SK-N-SH treated with all-trans-retinoic acid at 6 μM for 48 hours (cell line): ENCODE measurements at regions not wholly inside any gene's neighbourhood (a gene's known extent, or its start where the extent isn't known, plus 50 kb on each side); places are given as distances from the start of the nearest gene placed in this dataset.

ENCODE experiments used
- ATAC-seq: fragments of 200-7000 bp; cut with Tn5 transposase; 3 replicates; pipeline ENCODE4 v1.9.1; 2020; ENCODE audit warnings: mild to moderate bottlenecking, moderate library complexity
- ARNTL ChIP-seq: fragments of 450-650 bp; formaldehyde crosslinking; IDR thresholded peaks from 2 replicates; pipeline ENCODE4 v1.5.0; 2020; ENCODE audit warnings: low read depth, mild to moderate bottlenecking, moderate library complexity, borderline replicate concordance
- CSDC2 ChIP-seq: fragments of 250-450 bp; sonication (Bioruptor Pico); IDR thresholded peaks from 2 replicates; pipeline ENCODE4 v1.5.0; 2020; ENCODE audit warnings: mild to moderate bottlenecking, moderate library complexity
- ESRRG ChIP-seq: fragments of 250-450 bp; sonication (Bioruptor Pico); IDR thresholded peaks from 2 replicates; pipeline ENCODE4 v1.6.1; 2021; ENCODE audit warnings: mild to moderate bottlenecking
- GLIS3 ChIP-seq: fragments of 250-450 bp; sonication (Bioruptor Pico); IDR thresholded peaks from 2 replicates; pipeline ENCODE4 v1.5.0; 2020; ENCODE audit warnings: mild to moderate bottlenecking, moderate library complexity
- ISL1 ChIP-seq: fragments of 250-450 bp; sonication (Bioruptor Pico); IDR thresholded peaks from 2 replicates; pipeline ENCODE4 v2.1.2; 2022; ENCODE audit warnings: mild to moderate bottlenecking, moderate library complexity
- OSR1 ChIP-seq: fragments of 250-450 bp; sonication (Bioruptor Pico); IDR thresholded peaks from 2 replicates; pipeline ENCODE4 v1.8.0; 2022; ENCODE audit warnings: moderate library complexity, mild to moderate bottlenecking, inconsistent platforms
- PPARA ChIP-seq: fragments of 250-450 bp; sonication (Bioruptor Pico); IDR thresholded peaks from 2 replicates; pipeline ENCODE4 v1.5.0; 2020; ENCODE audit warnings: mild to moderate bottlenecking, borderline replicate concordance
- RARB ChIP-seq: fragments of 250-450 bp; sonication (Bioruptor Pico); IDR thresholded peaks from 2 replicates; pipeline ENCODE4 v1.8.0; 2021; ENCODE audit warnings: mild to moderate bottlenecking, moderate library complexity
- SNAI2 ChIP-seq: fragments of 250-450 bp; sonication (Bioruptor Pico); IDR thresholded peaks from 2 replicates; pipeline ENCODE4 v1.5.0; 2020; ENCODE audit warnings: mild to moderate bottlenecking, moderate library complexity
- TCF4 ChIP-seq: fragments of 250-450 bp; sonication (Bioruptor Pico); IDR thresholded peaks from 2 replicates; pipeline ENCODE4 v1.8.0; 2021; ENCODE audit warnings: mild to moderate bottlenecking, moderate library complexity, borderline replicate concordance
- TOX ChIP-seq: fragments of 250-450 bp; sonication (Bioruptor Pico); IDR thresholded peaks from 2 replicates; pipeline ENCODE4 v1.8.0; 2021; ENCODE audit warnings: mild to moderate bottlenecking, moderate library complexity, borderline replicate concordance
- ZC3H10 ChIP-seq: fragments of 250-450 bp; sonication (Bioruptor Pico); IDR thresholded peaks from 2 replicates; pipeline ENCODE4 v1.5.1; 2021; ENCODE audit warnings: mild to moderate bottlenecking, moderate library complexity
- ZFP3 ChIP-seq: fragments of 250-450 bp; sonication (Bioruptor Pico); IDR thresholded peaks from 2 replicates; pipeline ENCODE4 v1.5.0; 2020; ENCODE audit warnings: mild to moderate bottlenecking, moderate library complexity
- ZFP30 ChIP-seq: fragments of 450-650 bp; formaldehyde crosslinking; IDR thresholded peaks from 2 replicates; pipeline ENCODE4 v1.5.0; 2022; ENCODE audit warnings: mild to moderate bottlenecking, moderate library complexity
- ZNF565 ChIP-seq: fragments of 450-650 bp; formaldehyde crosslinking; conservative IDR thresholded peaks from 2 replicates; pipeline ENCODE4 v1.5.0; 2020; ENCODE audit warnings: low read depth, mild to moderate bottlenecking, moderate library complexity
- ZNF70 ChIP-seq: fragments of 450-650 bp; formaldehyde crosslinking; IDR thresholded peaks from 2 replicates; pipeline ENCODE4 v1.5.0; 2020; ENCODE audit warnings: mild to moderate bottlenecking, moderate library complexity
- ZNF8 ChIP-seq: fragments of 450-650 bp; formaldehyde crosslinking; IDR thresholded peaks from 2 replicates; pipeline ENCODE4 v1.5.0; 2020; ENCODE audit warnings: mild to moderate bottlenecking, moderate library complexity
- TF ChIP-seq, protein P1 (sequence below): fragments of 250-450 bp; sonication (Bioruptor Pico); IDR thresholded peaks from 2 replicates; pipeline ENCODE4 v1.8.0; 2020; ENCODE audit warnings: mild to moderate bottlenecking, moderate library complexity, borderline replicate concordance
- TF ChIP-seq, protein P2 (sequence below): fragments of 250-450 bp; sonication (Bioruptor Pico); IDR thresholded peaks from 2 replicates; pipeline ENCODE4 v1.8.0; 2021; ENCODE audit warnings: low read depth, mild to moderate bottlenecking, moderate library complexity, borderline replicate concordance
- TF ChIP-seq, protein P3 (sequence below): fragments of 250-450 bp; sonication (Bioruptor Pico); IDR thresholded peaks from 2 replicates; pipeline ENCODE4 v1.5.0; 2020; ENCODE audit warnings: mild to moderate bottlenecking, moderate library complexity
- TF ChIP-seq, protein P4 (sequence below): fragments of 250-450 bp; sonication (Bioruptor Pico); IDR thresholded peaks from 2 replicates; pipeline ENCODE4 v1.5.1; 2021; ENCODE audit warnings: mild to moderate bottlenecking, moderate library complexity
- TF ChIP-seq, protein P5 (sequence below): fragments of 250-450 bp; sonication (Bioruptor Pico); IDR thresholded peaks from 2 replicates; pipeline ENCODE4 v1.5.1; 2020; ENCODE audit warnings: low read depth, mild to moderate bottlenecking, moderate library complexity

DNA sequence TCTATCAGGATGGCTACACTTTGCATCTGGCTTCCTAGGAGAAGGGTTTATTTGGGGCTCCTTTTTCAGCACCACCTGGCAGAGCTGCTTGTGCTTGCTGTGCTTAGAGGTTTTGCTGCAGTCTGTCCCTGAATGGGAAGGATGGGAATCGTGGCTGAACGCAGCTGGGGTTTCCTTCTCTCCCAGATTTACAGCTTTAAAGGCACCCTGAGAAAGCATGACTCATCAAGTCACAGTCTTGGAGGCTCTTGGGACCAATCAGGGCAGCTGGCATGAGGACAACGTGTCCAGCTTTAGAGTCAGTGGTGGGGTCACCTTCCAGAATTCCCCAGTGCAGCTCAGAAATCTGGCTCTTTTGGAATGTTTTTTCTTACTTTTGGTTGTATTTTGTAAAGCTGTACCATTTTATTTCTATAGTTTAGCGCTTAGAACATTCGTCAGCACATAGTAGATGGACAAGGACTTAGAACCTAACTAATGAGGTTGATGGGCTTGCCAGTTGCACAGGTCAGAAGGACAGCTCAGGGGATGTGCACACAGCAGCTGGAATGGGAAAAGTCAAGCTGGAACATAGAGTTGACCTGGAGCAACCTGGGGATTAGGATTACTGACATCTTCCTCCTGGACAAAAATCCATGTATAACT is 222.6 kb downstream of the PRDM2 start (continued):
- TF ChIP-seq, protein P1, sequence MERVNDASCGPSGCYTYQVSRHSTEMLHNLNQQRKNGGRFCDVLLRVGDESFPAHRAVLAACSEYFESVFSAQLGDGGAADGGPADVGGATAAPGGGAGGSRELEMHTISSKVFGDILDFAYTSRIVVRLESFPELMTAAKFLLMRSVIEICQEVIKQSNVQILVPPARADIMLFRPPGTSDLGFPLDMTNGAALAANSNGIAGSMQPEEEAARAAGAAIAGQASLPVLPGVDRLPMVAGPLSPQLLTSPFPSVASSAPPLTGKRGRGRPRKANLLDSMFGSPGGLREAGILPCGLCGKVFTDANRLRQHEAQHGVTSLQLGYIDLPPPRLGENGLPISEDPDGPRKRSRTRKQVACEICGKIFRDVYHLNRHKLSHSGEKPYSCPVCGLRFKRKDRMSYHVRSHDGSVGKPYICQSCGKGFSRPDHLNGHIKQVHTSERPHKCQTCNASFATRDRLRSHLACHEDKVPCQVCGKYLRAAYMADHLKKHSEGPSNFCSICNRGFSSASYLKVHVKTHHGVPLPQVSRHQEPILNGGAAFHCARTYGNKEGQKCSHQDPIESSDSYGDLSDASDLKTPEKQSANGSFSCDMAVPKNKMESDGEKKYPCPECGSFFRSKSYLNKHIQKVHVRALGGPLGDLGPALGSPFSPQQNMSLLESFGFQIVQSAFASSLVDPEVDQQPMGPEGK (CRISPR knock-in tag): no peak
- TF ChIP-seq ISL1: no peak
- no peak for TF ChIP-seq ZNF565 (CRISPR knock-in tag)
- TF ChIP-seq TCF4: no peak

DNA sequence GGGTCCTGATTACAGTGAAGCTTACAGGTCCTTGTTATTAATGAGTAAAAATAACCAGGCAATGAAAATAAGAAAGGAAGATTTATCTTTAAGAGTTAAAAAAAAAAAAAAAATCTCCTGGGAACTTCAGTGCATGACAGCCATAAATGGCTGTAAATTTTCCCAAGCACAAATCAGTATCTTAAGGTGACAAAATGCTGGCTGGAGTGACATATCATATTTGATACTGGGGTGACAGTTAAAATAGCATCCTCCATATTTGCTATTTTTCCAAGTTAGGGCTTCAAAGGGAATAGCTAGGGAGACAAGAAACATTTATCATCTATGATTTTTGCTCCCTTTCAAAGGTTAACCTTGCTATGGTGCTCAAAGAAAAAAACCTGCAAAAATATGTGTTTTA is 226.6 kb downstream of the PRDM2 start:
- TF ChIP-seq, protein P2, sequence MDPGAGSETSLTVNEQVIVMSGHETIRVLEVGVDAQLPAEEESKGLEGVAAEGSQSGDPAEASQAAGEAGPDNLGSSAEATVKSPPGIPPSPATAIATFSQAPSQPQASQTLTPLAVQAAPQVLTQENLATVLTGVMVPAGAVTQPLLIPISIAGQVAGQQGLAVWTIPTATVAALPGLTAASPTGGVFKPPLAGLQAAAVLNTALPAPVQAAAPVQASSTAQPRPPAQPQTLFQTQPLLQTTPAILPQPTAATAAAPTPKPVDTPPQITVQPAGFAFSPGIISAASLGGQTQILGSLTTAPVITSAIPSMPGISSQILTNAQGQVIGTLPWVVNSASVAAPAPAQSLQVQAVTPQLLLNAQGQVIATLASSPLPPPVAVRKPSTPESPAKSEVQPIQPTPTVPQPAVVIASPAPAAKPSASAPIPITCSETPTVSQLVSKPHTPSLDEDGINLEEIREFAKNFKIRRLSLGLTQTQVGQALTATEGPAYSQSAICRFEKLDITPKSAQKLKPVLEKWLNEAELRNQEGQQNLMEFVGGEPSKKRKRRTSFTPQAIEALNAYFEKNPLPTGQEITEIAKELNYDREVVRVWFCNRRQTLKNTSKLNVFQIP (CRISPR knock-in tag): no peak
- TF ChIP-seq ZNF565 (CRISPR knock-in tag) (no peak), ZNF70 (CRISPR knock-in tag) (no peak), TCF4 (no peak)
- TF ChIP-seq, protein P3, sequence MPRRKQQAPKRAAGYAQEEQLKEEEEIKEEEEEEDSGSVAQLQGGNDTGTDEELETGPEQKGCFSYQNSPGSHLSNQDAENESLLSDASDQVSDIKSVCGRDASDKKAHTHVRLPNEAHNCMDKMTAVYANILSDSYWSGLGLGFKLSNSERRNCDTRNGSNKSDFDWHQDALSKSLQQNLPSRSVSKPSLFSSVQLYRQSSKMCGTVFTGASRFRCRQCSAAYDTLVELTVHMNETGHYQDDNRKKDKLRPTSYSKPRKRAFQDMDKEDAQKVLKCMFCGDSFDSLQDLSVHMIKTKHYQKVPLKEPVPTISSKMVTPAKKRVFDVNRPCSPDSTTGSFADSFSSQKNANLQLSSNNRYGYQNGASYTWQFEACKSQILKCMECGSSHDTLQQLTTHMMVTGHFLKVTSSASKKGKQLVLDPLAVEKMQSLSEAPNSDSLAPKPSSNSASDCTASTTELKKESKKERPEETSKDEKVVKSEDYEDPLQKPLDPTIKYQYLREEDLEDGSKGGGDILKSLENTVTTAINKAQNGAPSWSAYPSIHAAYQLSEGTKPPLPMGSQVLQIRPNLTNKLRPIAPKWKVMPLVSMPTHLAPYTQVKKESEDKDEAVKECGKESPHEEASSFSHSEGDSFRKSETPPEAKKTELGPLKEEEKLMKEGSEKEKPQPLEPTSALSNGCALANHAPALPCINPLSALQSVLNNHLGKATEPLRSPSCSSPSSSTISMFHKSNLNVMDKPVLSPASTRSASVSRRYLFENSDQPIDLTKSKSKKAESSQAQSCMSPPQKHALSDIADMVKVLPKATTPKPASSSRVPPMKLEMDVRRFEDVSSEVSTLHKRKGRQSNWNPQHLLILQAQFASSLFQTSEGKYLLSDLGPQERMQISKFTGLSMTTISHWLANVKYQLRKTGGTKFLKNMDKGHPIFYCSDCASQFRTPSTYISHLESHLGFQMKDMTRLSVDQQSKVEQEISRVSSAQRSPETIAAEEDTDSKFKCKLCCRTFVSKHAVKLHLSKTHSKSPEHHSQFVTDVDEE: no peak
- ATAC-seq: no peak

DNA sequence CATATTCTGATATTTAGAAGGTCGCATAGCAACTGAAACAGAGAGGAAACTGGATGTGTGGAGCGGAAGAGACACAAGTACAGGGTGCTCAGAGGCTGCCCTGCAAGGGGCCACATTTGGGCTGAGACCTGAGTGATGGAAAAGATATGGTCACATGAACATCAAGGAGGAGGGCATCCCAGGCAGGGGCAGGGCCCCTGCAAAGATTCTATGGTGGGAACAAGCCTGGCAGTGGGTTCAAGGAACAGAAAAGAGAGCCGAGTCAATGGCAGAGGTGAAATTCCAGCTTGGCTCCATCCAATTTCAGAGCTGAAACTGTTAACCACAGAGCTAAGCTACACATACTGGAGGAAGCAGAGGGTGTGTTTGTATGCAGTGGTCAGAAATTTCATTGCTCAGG is 227.7 kb downstream of the PRDM2 start:
- ATAC-seq: no peak
- TF ChIP-seq ZFP3 (CRISPR knock-in tag) (no peak), ESRRG (CRISPR knock-in tag) (no peak), OSR1 (CRISPR knock-in tag) (no peak), PPARA (CRISPR knock-in tag) (no peak), ZNF70 (CRISPR knock-in tag) (no peak), ZFP30 (CRISPR knock-in tag) (no peak), GLIS3 (CRISPR knock-in tag) (no peak), ZNF8 (no peak), TOX (CRISPR knock-in tag) (no peak), RARB (no peak), ZNF565 (CRISPR knock-in tag) (no peak)
- TF ChIP-seq, protein P1 (CRISPR knock-in tag): no peak
- TF ChIP-seq, protein P2 (CRISPR knock-in tag): no peak

DNA sequence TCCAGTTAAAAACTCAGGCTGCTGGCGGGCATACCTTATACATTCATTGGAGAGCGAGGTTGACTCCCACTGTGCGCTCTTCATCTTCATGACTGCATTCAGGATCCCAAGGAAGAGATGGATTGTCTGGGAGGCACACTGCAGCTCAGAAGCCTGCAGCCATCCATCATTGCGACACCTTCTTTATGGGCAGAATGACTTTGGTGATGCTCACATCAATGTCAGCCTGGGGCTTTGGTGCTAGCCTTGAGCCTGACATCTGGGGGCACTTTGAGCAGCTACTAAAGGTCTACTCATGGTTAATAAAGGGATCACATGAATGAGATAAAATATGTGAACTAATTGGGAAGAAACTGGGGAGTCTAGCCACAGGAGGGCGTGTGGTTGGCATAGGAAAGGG is 229.3 kb downstream of the PRDM2 start:
- ATAC-seq: no peak
- TF ChIP-seq ZFP3 (CRISPR knock-in tag): no peak
- no peak for TF ChIP-seq TCF4
- TF ChIP-seq ESRRG (CRISPR knock-in tag): no peak
- TF ChIP-seq, protein P4, sequence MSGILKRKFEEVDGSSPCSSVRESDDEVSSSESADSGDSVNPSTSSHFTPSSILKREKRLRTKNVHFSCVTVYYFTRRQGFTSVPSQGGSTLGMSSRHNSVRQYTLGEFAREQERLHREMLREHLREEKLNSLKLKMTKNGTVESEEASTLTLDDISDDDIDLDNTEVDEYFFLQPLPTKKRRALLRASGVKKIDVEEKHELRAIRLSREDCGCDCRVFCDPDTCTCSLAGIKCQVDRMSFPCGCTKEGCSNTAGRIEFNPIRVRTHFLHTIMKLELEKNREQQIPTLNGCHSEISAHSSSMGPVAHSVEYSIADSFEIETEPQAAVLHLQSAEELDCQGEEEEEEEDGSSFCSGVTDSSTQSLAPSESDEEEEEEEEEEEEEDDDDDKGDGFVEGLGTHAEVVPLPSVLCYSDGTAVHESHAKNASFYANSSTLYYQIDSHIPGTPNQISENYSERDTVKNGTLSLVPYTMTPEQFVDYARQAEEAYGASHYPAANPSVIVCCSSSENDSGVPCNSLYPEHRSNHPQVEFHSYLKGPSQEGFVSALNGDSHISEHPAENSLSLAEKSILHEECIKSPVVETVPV (CRISPR knock-in tag): no peak
- TF ChIP-seq, protein P2 (CRISPR knock-in tag): no peak
- no peak for TF ChIP-seq SNAI2 (CRISPR knock-in tag)
- TF ChIP-seq ARNTL (CRISPR knock-in tag): no peak
- TF ChIP-seq TOX (CRISPR knock-in tag): no peak
- TF ChIP-seq, protein P5, sequence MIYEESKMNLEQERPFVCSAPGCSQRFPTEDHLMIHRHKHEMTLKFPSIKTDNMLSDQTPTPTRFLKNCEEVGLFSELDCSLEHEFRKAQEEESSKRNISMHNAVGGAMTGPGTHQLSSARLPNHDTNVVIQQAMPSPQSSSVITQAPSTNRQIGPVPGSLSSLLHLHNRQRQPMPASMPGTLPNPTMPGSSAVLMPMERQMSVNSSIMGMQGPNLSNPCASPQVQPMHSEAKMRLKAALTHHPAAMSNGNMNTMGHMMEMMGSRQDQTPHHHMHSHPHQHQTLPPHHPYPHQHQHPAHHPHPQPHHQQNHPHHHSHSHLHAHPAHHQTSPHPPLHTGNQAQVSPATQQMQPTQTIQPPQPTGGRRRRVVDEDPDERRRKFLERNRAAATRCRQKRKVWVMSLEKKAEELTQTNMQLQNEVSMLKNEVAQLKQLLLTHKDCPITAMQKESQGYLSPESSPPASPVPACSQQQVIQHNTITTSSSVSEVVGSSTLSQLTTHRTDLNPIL (CRISPR knock-in tag): no peak
- TF ChIP-seq CSDC2 (CRISPR knock-in tag): no peak
- TF ChIP-seq ZC3H10 (CRISPR knock-in tag): no peak
